T-cell (primary cell): ENCODE measurements at regions not wholly inside any gene's neighbourhood (a gene's known extent, or its start where the extent isn't known, plus 50 kb on each side); places are given as distances from the start of the nearest gene placed in this dataset.
"Not testable (repeated sequence)": the region's sequence is repeated elsewhere in the genome, so short reads cannot be mapped to it uniquely, and the experiment has no call there.

Experiments used
- ATAC-seq, 4 experiments: fragments of 200-7000 bp in 3 of 4; fragments of 150-1000 bp in 1 of 4; cut with Tn5 transposase; replicated peaks in 1 of 4; 1 replicate in 3 of 4; 2 replicates in 1 of 4; pipeline ENCODE4 v1.10.0; 2021; ENCODE audit warnings: moderate library complexity in 3 of 4, mild to moderate bottlenecking in 2 of 4, moderate number of reproducible peaks in 1 of 4
- CTCF ChIA-PET, 2 donors: fragments of 300-600 bp; sonication (Branson Sonifier 250); formaldehyde crosslinking; loops; one replicate each; lab custom pipeline; 2022; ENCODE audit warnings: antibody characterized with exemption in 2 of 2; lab: Charles Lee
- POLR2A ChIA-PET, 2 donors: fragments of 300-600 bp; sonication (Branson Sonifier 250); formaldehyde crosslinking; loops; one replicate each; lab custom pipeline; 2022; ENCODE audit warnings: antibody characterized with exemption in 2 of 2; lab: Charles Lee
- DNase-seq, 35 experiments: peaks; one replicate each; pipeline versions ENCODE4 v3.0.0 to v3.0.0-alpha.2; 2013 to 2023
- H3K27ac ChIP-seq: one replicate; pipeline ENCODE4 v1.5.1; 2013; ENCODE audit warnings: low read length
- H3K27me3 ChIP-seq, 2 experiments: replicated peaks in 1 of 2; 1 replicate in 1 of 2; 2 replicates in 1 of 2; pipeline versions ENCODE4 v1.6.1 to v1.7.0; 2013; ENCODE audit warnings: low read length in 1 of 2, mixed read lengths in 1 of 2; ENCODE audit not compliant: control insufficient read depth in 2 of 2, insufficient read depth in 2 of 2; ENCODE audit errors: extremely low read depth in 1 of 2
- H3K36me3 ChIP-seq, 2 donors: 1 replicate in 1 of 2; 2 replicates in 1 of 2; pipeline versions ENCODE4 v1.6.1 to v1.7.0; 2013; ENCODE audit warnings: low read length in 1 of 2; ENCODE audit not compliant: control insufficient read depth in 2 of 2, insufficient read depth in 1 of 2; ENCODE audit errors: extremely low read depth in 1 of 2
- H3K4me1 ChIP-seq, 2 experiments: 1 replicate in 1 of 2; 2 replicates in 1 of 2; pipeline versions ENCODE4 v1.6.1 to v1.7.0; 2013; ENCODE audit warnings: low read length in 2 of 2, mixed read lengths in 1 of 2; ENCODE audit not compliant: insufficient read depth in 2 of 2, control insufficient read depth in 1 of 2; ENCODE audit errors: extremely low read depth in 1 of 2
- H3K4me3 ChIP-seq, 2 donors: 1 replicate in 1 of 2; 2 replicates in 1 of 2; pipeline versions ENCODE4 v1.5.1 to v1.7.0; 2013; ENCODE audit warnings: mild to moderate bottlenecking in 2 of 2, low read length in 1 of 2, moderate library complexity in 1 of 2; ENCODE audit not compliant: control insufficient read depth in 1 of 2; ENCODE audit errors: extremely low read depth in 1 of 2
- H3K9me3 ChIP-seq: 2 replicates; pipeline ENCODE4 v1.7.0; 2013
- H3K27ac Mint-ChIP-seq, 2 donors: one replicate each; pipeline ENCODE4 v1.8.0; 2020 to 2021; ENCODE audit warnings: mild to moderate bottlenecking in 2 of 2, mixed read lengths in 2 of 2
- H3K27me3 Mint-ChIP-seq, 2 donors: one replicate each; pipeline ENCODE4 v1.8.0; 2021 to 2022; ENCODE audit warnings: mixed read lengths in 2 of 2
- H3K36me3 Mint-ChIP-seq: one replicate; pipeline ENCODE4 v1.8.0; 2021; ENCODE audit warnings: mixed read lengths
- H3K4me1 Mint-ChIP-seq, 3 donors: one replicate each; pipeline ENCODE4 v1.8.0; 2020 to 2022; ENCODE audit warnings: mixed read lengths in 3 of 3, mild to moderate bottlenecking in 1 of 3
- H3K4me3 Mint-ChIP-seq, 3 donors: one replicate each; pipeline ENCODE4 v1.8.0; 2020 to 2022; ENCODE audit warnings: mild to moderate bottlenecking in 3 of 3, mixed read lengths in 3 of 3, moderate library complexity in 3 of 3
- H3K9me3 Mint-ChIP-seq, 3 donors: one replicate each; pipeline ENCODE4 v1.8.0; 2020 to 2022; ENCODE audit warnings: mixed read lengths in 3 of 3
- WGBS: methylation state at CpG from one replicate; pipeline ENCODE4 v1.1.5; 2013; ENCODE audit warnings: missing lambda C conversion rate; ENCODE audit not compliant: insufficient coverage; 5-methylcytosine and 5-hydroxymethylcytosine counted together

GRCh38 chr21:41567901-41568510, 60.0 kb upstream of the TMPRSS2 start:
- Mint-ChIP-seq H3K4me3 (no peak overlapping the region), H3K4me1 (peaks cover 5 to 7% (median 5%) of the 10 kb centered on the region in 3 donors), H3K27ac (no peak overlapping the region), H3K9me3 (peaks cover 5 to 9% (median 6%) of the 10 kb centered on the region in 3 donors), H3K27me3 (peaks cover 12 to 34% of the 10 kb centered on the region in 2 donors), H3K36me3 (no peaks in the 10 kb centered on the region)
- Histone ChIP-seq H3K27me3 (peaks cover 0 to 31% of the 10 kb centered on the region in 2 experiments), H3K4me3 (no peak overlapping the region), H3K36me3 (no peaks in the 10 kb centered on the region), H3K4me1 (no peaks in the 10 kb centered on the region), H3K27ac (no peak overlapping the region), H3K9me3 (no peaks in the 10 kb centered on the region)
- no peak for ATAC-seq
- 78% methylated on average over 19 of the region's 25 CpGs for WGBS
- POLR2A ChIA-PET: no interaction called here
- CTCF ChIA-PET: no interaction called here
- no peak for DNase-seq

- ATAC-seq, POLR2A ChIA-PET, DNase-seq, H3K36me3 ChIP-seq, H3K4me1 Mint-ChIP-seq, H3K27ac Mint-ChIP-seq, H3K27ac ChIP-seq, H3K4me1 ChIP-seq, H3K4me3 Mint-ChIP-seq, CTCF ChIA-PET, H3K4me3 ChIP-seq, H3K36me3 Mint-ChIP-seq, H3K9me3 Mint-ChIP-seq, H3K9me3 ChIP-seq: not testable (repeated sequence)
- 46% methylated on average over 2 of the region's 2 CpGs for WGBS
- H3K27me3 ChIP-seq: peaks cover 0 to 38% of the 10 kb centered on the region in 2 experiments
- peaks cover 19 to 39% of the 10 kb centered on the region in 2 donors for H3K27me3 Mint-ChIP-seq
These were observed 59.3 kb upstream of the TMPRSS2 start for GRCh38 chr21:41567237-41567636.

- H3K4me3 ChIP-seq: no peak overlapping the region
- DNase-seq: no peak
- CTCF ChIA-PET: no interaction called here
- Mint-ChIP-seq H3K4me3 (no peak overlapping the region), H3K4me1 (peaks cover 5 to 7% (median 5%) of the 10 kb centered on the region in 3 donors), H3K36me3 (no peaks in the 10 kb centered on the region), H3K27me3 (peaks cover 19 to 41% of the 10 kb centered on the region in 2 donors), H3K9me3 (peaks cover 0 to 4% (median 2%) of the 10 kb centered on the region in 3 donors), H3K27ac (no peak overlapping the region)
- H3K27me3 ChIP-seq: peaks cover 0 to 45% of the 10 kb centered on the region in 2 experiments
- H3K4me1 ChIP-seq: no peaks in the 10 kb centered on the region
- H3K9me3 ChIP-seq: no peaks in the 10 kb centered on the region
- POLR2A ChIA-PET: no interaction called here
- no peak overlapping the region for H3K27ac ChIP-seq
- H3K36me3 ChIP-seq: no peaks in the 10 kb centered on the region
- ATAC-seq: no peak
- WGBS: 79% methylated on average over 2 of the region's 3 CpGs
These were observed 58.6 kb upstream of the TMPRSS2 start for GRCh38 chr21:41566500-41567014.

GRCh38 chr21:41565550-41565949, 57.6 kb upstream of the TMPRSS2 start:
- Histone ChIP-seq H3K36me3 (no peaks in the 10 kb centered on the region), H3K4me3 (no peak overlapping the region), H3K9me3 (no peaks in the 10 kb centered on the region), H3K27me3 (peaks cover 0 to 55% of the 10 kb centered on the region in 2 experiments), H3K4me1 (no peaks in the 10 kb centered on the region), H3K27ac (no peak overlapping the region)
- Mint-ChIP-seq H3K27me3 (peaks cover 19 to 47% of the 10 kb centered on the region in 2 donors), H3K9me3 (no peaks in the 10 kb centered on the region), H3K36me3 (no peaks in the 10 kb centered on the region), H3K4me1 (peaks cover 5 to 7% (median 5%) of the 10 kb centered on the region in 3 donors), H3K4me3 (no peak overlapping the region), H3K27ac (no peak overlapping the region)
- ChIA-PET POLR2A (no interaction called here), CTCF (no interaction called here)
- DNase-seq (no peak), ATAC-seq (no peak)
- WGBS: no CpG with 5 or more reads among the region's 11 CpGs

- CTCF ChIA-PET: no interaction called here
- H3K4me3 Mint-ChIP-seq: no peak overlapping the region
- H3K27ac Mint-ChIP-seq: no peak overlapping the region
These were observed 56.9 kb upstream of the TMPRSS2 start for GRCh38 chr21:41564871-41565274.

GRCh38 chr21:41562101-41563000, 54.4 kb upstream of the TMPRSS2 start:
- DNase-seq (no peak), ATAC-seq (no peak)
- peaks cover 5 to 7% (median 5%) of the 10 kb centered on the region in 3 donors for H3K4me1 Mint-ChIP-seq
- H3K4me3 Mint-ChIP-seq: no peak overlapping the region
- no peaks in the 10 kb centered on the region for H3K9me3 Mint-ChIP-seq
- peaks cover 12 to 38% of the 10 kb centered on the region in 2 donors for H3K27me3 Mint-ChIP-seq
- ChIA-PET POLR2A (no interaction called here), CTCF (no interaction called here)
- no peaks in the 10 kb centered on the region for H3K4me1 ChIP-seq
- H3K27ac ChIP-seq: no peak overlapping the region
- no peak overlapping the region for H3K4me3 ChIP-seq
- no peaks in the 10 kb centered on the region for H3K36me3 ChIP-seq
- WGBS: 80% methylated on average over 15 of the region's 26 CpGs
- no peak overlapping the region for H3K27ac Mint-ChIP-seq
- H3K9me3 ChIP-seq: no peaks in the 10 kb centered on the region
- no peaks in the 10 kb centered on the region for H3K36me3 Mint-ChIP-seq
- peaks cover 0 to 47% of the 10 kb centered on the region in 2 experiments for H3K27me3 ChIP-seq

More at GRCh38 chr21:41564871-41565274, 56.9 kb upstream of the TMPRSS2 start:
- peaks cover 0 to 56% of the 10 kb centered on the region in 2 experiments for H3K27me3 ChIP-seq
- H3K9me3 Mint-ChIP-seq: no peaks in the 10 kb centered on the region
- H3K27ac ChIP-seq: no peak overlapping the region
- H3K9me3 ChIP-seq: no peaks in the 10 kb centered on the region
- no peaks in the 10 kb centered on the region for H3K36me3 Mint-ChIP-seq
- DNase-seq (no peak), ATAC-seq (no peak)
- H3K4me1 Mint-ChIP-seq: peaks cover 5 to 7% (median 5%) of the 10 kb centered on the region in 3 donors
- H3K4me1 ChIP-seq: no peaks in the 10 kb centered on the region
- H3K27me3 Mint-ChIP-seq: peaks cover 19 to 47% of the 10 kb centered on the region in 2 donors
- 34% methylated on average over 9 of the region's 10 CpGs for WGBS
- POLR2A ChIA-PET: no interaction called here
- H3K4me3 ChIP-seq: peak overlapping the region in 1 of 2 donors; percentile 3
- no peaks in the 10 kb centered on the region for H3K36me3 ChIP-seq
